ENCODE measurements at regions not wholly inside any gene's neighbourhood (a gene's known extent, or its start where the extent isn't known, plus 50 kb on each side); places are given as distances from the start of the nearest gene placed in this dataset.

DNA sequence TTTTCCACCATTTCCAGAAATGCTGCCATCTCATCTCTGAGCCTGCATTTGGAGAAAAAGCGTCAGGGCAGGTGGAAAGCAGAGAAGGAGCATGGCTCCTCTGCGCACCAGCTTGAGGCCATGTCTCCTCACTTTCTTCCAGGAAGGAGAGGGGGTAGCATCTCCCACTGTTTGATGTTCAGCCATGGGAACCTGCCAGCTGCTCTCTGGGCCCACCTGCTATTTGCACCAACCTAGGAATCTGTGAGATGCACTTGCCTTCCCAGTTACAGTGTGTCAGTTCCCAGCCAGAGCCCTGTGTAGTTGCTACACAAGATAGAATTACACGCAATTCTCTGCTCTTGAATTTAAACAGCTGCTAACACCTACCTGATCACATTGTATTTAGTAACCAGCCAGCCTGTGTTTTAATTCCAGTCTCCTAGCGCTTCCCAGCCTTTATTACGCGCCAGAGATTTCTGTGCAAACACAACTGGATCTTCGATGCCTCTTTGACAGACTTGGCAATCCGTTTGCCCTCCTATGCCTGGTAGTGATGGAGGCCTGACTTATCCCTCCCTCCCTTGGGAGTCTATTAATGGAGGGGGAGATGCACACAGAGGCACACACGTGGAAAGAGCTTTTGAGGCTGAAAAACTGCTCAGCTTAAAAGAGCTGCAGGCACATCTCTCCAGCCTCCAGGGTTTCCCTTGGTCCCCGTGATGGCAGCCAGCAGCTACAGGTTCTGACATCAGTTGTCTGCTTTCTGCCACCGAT, 98.1 kb upstream of the SEC14L1 start:
- H3K4me1 ChIP-seq, result peaks cover 18% of the 10 kb centered on the region
- no peak for DNase-seq (ENCODE audit: low read depth in 1 of 2, low spot score in 1 of 2)
- no peak for FAIRE-seq
- H3K27ac ChIP-seq, result peak overlapping the region in 1 of 2 experiments; percentile 64; a peak in 3 of 6 replicates
- TF ChIP-seq JUNB (IDR thresholded peaks at IDR 0.05) (no peak), JUN (IDR thresholded peaks at IDR 0.05) (no peak), GATA3 (IDR thresholded peaks at IDR 0.05; ENCODE audit: borderline replicate concordance) (no peak), NPAS2 (CRISPR knock-in tag; IDR thresholded peaks at IDR 0.05; ENCODE audit: borderline replicate concordance) (no peak), PHF8 (IDR thresholded peaks at IDR 0.05; ENCODE audit: borderline replicate concordance, low read depth) (no peak), ZNF302 (CRISPR knock-in tag; IDR thresholded peaks at IDR 0.05) (no peak)
- TF ChIP-seq, protein P1, sequence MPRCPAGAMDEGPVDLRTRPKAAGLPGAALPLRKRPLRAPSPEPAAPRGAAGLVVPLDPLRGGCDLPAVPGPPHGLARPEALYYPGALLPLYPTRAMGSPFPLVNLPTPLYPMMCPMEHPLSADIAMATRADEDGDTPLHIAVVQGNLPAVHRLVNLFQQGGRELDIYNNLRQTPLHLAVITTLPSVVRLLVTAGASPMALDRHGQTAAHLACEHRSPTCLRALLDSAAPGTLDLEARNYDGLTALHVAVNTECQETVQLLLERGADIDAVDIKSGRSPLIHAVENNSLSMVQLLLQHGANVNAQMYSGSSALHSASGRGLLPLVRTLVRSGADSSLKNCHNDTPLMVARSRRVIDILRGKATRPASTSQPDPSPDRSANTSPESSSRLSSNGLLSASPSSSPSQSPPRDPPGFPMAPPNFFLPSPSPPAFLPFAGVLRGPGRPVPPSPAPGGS (IDR thresholded peaks at IDR 0.05), result no peak
- TF ChIP-seq, protein P2, sequence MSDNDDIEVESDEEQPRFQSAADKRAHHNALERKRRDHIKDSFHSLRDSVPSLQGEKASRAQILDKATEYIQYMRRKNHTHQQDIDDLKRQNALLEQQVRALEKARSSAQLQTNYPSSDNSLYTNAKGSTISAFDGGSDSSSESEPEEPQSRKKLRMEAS (IDR thresholded peaks at IDR 0.05), result no peak
- H3K4me2 ChIP-seq, result no peak overlapping the region
- no peak overlapping the region for H3K4me3 ChIP-seq
- POLR2A ChIA-PET, result no interaction called here
- WGBS (ENCODE audit: missing lambda C conversion rate), result 70% methylated on average over 11 of the region's 11 CpGs
- H3K9me3 ChIP-seq, result no peaks in the 10 kb centered on the region
- CTCF ChIA-PET, result interaction anchor here (0.9 to 30.0 kb wide), 6 partner anchors 11 to 174 kb away, joined by 3 to 776 read pairs (median 3); partner anchors contain the start of gene MGAT5B
- no peak for ATAC-seq

DNA sequence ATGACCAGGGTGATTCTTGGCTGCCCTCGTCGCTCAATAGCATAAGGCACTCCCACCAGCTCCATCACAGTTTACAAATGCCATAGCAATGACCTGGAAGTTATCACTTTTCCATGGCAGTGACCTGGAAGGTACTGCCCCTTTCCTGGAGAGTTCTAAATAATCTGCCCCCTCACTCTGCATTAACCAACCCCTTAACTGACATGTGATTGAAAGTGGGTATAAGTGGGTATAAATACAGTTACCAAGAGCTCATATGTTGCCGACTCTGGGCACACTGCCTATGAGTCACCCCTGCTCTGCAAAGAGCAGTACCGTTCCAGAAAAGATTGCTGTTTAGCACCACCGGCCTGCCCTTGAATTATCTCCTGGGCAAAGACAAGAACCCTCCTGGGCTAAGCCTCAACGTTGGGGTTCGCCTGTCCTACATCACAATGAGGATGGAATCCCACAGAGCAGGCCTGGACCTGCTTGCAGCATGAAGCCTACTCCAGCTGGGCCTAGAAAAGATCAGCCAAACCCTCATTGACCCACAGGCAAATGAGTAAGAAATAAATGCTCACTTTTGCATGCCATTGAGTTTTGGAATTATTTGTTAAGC, 95.2 kb upstream of the SEC14L1 start:
- TF ChIP-seq FOSL2 (IDR thresholded peaks at IDR 0.05) (no peak), FOSL2 (CRISPR knock-in tag; IDR thresholded peaks at IDR 0.05) (peak; percentile 43), ZNF302 (CRISPR knock-in tag; IDR thresholded peaks at IDR 0.05) (no peak), MYC (IDR thresholded peaks at IDR 0.05; ENCODE audit: borderline replicate concordance, low read length) (no peak), HOXB5 (CRISPR knock-in tag; IDR thresholded peaks at IDR 0.05) (no peak), FOXS1 (CRISPR knock-in tag; IDR thresholded peaks at IDR 0.05) (no peak), NFE2L2 (conservative IDR thresholded peaks at IDR 0.05; ENCODE audit: low read length) (no peak), RFX5 (IDR thresholded peaks at IDR 0.05) (no peak), HEYL (CRISPR knock-in tag; IDR thresholded peaks at IDR 0.05) (no peak)
- peak; percentile 74 to 77 for ATAC-seq
- ChIA-PET CTCF (interaction anchor here (1.0 to 30.0 kb wide), 8 partner anchors 8 to 177 kb away, joined by 3 to 776 read pairs (median 6); partner anchors contain the start of gene MGAT5B), POLR2A (interaction anchor here (1.2 kb wide), 1 partner anchor 177 kb away, joined by 3 read pairs; the partner anchor contains the start of gene MGAT5B)
- Histone ChIP-seq H3K9me3 (no peaks in the 10 kb centered on the region), H3K4me3 (no peak overlapping the region), H3K27ac (peak overlapping the region; percentile 8 to 68; a peak in 4 of 6 replicates), H3K4me1 (peaks cover 18% of the 10 kb centered on the region), H3K4me2 (peak overlapping the region; percentile 22)
- peak in 1 of 2 experiments; percentile 40 for DNase-seq (ENCODE audit: low read depth in 1 of 2, low spot score in 1 of 2)
- FAIRE-seq, result no peak
- 39% methylated on average over 7 of the region's 7 CpGs for WGBS (ENCODE audit: missing lambda C conversion rate)

DNA sequence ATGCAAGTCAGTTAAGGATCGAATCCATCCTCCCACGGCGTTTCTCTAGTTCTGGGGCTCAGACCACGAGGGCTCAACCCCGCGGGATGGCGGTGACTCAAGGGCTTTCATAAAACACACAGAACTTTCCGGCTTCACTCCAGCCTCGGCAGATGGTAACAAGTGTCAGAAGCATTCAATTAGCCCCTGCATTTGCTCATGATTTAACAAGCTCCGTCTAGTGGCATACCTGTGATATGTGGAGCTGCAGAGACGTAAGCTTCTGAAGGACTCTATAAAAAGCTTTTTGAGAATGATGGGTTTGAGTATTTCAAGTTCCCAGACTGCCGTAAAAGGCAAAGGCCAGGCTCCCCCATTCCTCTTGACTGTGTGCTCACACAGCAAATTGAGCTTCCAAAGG, 91.3 kb upstream of the SEC14L1 start:
- FAIRE-seq (no peak), DNase-seq (ENCODE audit: low read depth in 1 of 2, low spot score in 1 of 2) (no peak), ATAC-seq (no peak)
- ChIA-PET CTCF (interaction anchor here (0.6 to 30.0 kb wide), 14 partner anchors 6 to 1352 kb away, joined by 3 to 776 read pairs (median 4); partner anchors contain the start of gene MGAT5B), POLR2A (no interaction called here)
- Histone ChIP-seq H3K9me3 (no peaks in the 10 kb centered on the region), H3K4me3 (no peak overlapping the region), H3K4me1 (peaks cover 14% of the 10 kb centered on the region), H3K27ac (peak overlapping the region in 1 of 2 experiments; percentile 2; a peak in 1 of 6 replicates), H3K4me2 (no peak overlapping the region)
- WGBS (ENCODE audit: missing lambda C conversion rate), result 77% methylated on average over 12 of the region's 12 CpGs
- TF ChIP-seq, protein P3, sequence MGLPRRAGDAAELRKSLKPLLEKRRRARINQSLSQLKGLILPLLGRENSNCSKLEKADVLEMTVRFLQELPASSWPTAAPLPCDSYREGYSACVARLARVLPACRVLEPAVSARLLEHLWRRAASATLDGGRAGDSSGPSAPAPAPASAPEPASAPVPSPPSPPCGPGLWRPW (IDR thresholded peaks at IDR 0.05), result no peak
- TF ChIP-seq, protein P4, sequence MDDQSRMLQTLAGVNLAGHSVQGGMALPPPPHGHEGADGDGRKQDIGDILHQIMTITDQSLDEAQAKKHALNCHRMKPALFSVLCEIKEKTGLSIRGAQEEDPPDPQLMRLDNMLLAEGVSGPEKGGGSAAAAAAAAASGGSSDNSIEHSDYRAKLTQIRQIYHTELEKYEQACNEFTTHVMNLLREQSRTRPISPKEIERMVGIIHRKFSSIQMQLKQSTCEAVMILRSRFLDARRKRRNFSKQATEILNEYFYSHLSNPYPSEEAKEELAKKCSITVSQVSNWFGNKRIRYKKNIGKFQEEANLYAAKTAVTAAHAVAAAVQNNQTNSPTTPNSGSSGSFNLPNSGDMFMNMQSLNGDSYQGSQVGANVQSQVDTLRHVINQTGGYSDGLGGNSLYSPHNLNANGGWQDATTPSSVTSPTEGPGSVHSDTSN (IDR thresholded peaks at IDR 0.05), result no peak
- TF ChIP-seq CHD4 (IDR thresholded peaks at IDR 0.05; ENCODE audit: borderline replicate concordance) (no peak), SMC3 (IDR thresholded peaks at IDR 0.05) (no peak), RCOR1 (IDR thresholded peaks at IDR 0.05; ENCODE audit: low read depth, low read length) (no peak), NR3C1 (IDR thresholded peaks at IDR 0.05) (no peak), CBX8 (IDR thresholded peaks at IDR 0.05) (no peak), EP300 (IDR thresholded peaks at IDR 0.05) (no peak), MAZ (IDR thresholded peaks at IDR 0.05; ENCODE audit: borderline replicate concordance, low read depth, low read length) (no peak), ZC3H11A (IDR thresholded peaks at IDR 0.05) (no peak), EHMT2 (IDR thresholded peaks at IDR 0.05; ENCODE audit: low read depth) (no peak), MYC (IDR thresholded peaks at IDR 0.05; ENCODE audit: borderline replicate concordance, low read length) (no peak)
- TF ChIP-seq, protein P5, sequence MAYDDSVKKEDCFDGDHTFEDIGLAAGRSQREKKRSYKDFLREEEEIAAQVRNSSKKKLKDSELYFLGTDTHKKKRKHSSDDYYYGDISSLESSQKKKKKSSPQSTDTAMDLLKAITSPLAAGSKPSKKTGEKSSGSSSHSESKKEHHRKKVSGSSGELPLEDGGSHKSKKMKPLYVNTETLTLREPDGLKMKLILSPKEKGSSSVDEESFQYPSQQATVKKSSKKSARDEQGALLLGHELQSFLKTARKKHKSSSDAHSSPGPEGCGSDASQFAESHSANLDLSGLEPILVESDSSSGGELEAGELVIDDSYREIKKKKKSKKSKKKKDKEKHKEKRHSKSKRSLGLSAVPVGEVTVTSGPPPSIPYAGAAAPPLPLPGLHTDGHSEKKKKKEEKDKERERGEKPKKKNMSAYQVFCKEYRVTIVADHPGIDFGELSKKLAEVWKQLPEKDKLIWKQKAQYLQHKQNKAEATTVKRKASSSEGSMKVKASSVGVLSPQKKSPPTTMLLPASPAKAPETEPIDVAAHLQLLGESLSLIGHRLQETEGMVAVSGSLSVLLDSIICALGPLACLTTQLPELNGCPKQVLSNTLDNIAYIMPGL (CRISPR knock-in tag; IDR thresholded peaks at IDR 0.05; ENCODE audit: borderline replicate concordance), result no peak
- TF ChIP-seq, protein P6, sequence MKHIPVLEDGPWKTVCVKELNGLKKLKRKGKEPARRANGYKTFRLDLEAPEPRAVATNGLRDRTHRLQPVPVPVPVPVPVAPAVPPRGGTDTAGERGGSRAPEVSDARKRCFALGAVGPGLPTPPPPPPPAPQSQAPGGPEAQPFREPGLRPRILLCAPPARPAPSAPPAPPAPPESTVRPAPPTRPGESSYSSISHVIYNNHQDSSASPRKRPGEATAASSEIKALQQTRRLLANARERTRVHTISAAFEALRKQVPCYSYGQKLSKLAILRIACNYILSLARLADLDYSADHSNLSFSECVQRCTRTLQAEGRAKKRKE (CRISPR knock-in tag; IDR thresholded peaks at IDR 0.05; ENCODE audit: low read depth), result no peak

Data from A549 (cell line).